8988T (cell line): ENCODE measurements at regions not wholly inside any gene's neighbourhood (a gene's known extent, or its start where the extent isn't known, plus 50 kb on each side); places are given as distances from the start of the nearest gene placed in this dataset.
"Not testable (repeated sequence)": the region's sequence is repeated elsewhere in the genome, so short reads cannot be mapped to it uniquely, and the experiment has no call there.

Source experiments
- DNase-seq: peaks from one replicate; pipeline ENCODE4 v3.0.0; 2011

DNA sequence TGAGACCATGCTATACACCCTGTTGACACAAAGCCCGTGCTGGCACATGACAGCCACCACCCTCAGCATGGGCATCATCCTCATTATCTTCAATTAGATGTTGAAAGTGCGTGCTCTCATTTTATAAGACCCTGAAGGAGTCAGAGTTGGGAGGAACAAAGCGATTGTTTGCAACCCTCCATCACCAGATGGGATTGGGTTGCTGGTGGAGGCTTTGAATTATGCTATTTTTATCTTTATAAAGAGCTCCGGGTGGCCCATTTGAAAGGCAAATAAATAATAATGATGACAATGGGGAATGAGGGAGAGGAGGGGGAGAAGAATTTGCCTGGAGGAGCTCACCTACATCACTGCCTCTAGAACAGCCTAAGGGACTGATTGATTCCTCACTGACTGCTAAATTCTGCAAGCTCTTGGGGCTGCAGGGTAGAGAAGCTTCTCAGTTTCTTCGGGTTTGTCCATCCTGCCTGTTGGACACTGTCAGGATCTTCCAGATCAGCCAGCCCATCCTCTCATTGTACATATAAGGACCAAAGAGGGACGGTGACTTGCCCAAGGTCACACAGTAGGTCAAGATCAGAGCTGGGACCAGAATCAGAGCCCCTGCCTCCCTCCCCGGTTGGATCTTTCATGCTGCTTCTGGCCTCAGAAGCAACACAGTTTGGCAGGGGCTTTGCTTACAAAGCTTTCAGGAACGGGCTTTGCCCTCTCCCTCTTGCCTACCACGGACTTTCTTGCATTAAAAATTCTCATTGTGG lies 130.9 kb upstream of the ZBTB40 start:
- no peak for DNase-seq

DNA sequence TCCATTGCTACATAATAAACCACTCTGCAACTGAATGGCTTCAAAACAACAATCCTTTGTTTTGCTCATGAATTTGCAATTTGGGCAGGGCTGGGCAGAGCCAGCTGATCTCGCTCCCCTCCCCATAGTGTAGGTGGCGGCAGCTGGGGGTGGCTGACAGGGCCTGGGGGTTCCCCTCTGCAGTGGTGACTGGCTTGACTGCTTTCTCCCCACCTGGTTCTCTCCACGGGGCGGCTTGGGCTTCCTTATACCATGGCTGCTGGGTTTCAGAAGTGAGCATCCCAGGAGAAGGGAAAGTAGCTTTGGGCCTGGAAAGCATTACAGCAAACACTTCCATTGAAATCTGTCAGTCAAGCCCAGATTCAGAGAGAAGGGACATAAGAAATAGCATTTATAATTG lies 129.7 kb upstream of the ZBTB40 start:
- no peak for DNase-seq

DNA sequence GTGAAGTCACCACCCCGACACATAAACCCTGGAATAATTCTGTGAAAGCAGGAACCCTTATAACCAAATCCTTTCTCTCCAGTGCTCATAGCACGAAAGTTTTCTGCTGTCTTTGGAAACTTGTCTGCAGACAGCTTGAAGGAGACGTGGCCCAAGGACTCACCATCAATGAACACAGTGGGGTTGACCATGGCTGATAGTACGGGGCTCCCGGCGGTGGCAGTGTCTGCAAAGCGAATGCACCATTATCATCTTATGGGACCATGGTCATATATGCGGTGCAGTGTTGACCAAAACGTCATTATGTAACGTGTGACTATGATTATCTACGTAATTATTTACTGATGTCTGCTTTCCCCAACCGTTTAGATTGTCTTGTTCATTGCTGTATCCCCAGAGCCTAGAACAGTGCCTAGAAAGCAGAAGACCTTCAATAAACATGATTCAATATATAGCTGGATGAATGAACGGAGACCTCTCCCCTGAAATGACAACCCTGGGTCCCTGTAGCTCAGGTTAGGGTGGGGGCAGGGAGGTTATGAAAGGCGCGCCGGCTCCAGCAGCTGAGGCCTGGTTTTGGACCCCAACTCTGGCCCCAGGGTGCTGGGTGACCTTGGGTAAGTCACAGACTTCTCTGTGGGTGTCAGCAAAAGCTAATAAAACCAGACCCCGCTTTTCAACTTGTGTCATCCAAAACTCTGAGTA lies 128.4 kb upstream of the ZBTB40 start:
- DNase-seq = no peak

DNA sequence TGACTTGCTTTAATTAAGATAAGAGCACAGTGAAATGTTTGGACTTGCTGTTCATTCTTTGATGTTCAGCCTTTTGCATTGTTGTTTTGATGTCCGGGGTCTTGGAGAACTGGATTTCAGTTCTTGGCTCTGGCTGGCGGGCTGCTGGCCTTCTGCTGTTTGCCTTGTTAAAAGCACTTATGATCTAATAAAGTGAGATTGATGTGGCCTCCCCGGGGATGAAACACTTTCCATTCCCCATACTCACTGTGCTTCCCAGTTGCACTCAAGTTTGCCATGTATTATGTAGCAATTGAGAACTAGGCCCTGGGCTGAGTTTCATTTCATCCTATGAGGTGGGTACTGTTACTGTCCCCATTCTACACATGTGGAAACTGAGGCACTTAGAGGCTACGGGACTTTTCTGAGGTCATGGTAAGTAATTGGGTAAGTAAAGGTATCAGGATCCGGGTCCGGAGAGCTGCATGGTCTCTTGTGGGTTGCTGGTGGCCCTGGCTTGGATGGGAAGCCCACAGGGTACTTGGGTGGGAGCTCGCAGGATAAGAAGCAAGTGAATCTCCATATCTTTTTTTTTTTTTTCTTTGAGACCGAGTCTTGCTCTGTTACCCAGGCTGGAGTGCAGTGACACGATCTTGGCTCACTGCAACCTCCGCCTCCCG lies 127.7 kb upstream of the ZBTB40 start:
- DNase-seq = no peak

DNA sequence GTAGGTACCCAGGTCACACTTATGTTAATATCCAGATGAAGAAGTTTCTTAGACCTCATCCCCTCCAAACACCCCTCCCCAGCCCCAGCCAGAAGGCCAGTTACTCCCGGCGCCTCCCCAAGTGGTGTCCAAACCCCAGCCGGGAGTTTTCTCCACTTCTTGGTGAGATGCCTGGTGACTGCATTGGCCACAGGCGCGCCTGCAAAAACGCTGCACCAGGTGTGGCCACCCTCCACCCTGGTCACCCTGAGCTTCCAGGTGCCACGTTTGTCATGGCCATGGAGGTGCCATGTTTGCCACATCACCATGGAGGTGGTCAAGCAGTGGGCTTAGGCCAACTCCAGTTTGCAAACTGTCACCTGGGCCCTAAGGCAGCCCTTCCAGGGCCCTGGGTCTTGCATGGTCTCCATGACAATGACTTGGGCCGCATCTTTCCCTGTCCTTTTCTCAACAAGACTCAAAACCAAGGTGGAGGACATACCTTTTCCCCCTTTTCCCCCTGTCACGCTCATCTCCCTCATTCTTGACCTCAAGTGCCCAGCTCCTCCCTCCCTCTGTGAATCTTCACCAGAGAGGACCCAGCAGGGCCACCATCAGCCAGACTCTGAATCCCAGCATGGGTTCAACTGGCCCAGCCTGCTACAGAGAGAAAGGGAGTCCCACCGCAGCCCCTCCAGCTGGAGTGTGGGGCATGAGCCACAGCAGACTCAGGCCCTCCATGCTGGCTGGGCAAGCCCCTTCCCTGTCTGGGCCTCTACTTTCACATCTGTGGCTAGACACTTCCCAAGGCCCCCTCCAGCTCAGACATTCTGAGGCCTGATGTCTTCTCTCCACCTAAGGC lies 125.9 kb upstream of the ZBTB40 start:
- DNase-seq = no peak

DNA sequence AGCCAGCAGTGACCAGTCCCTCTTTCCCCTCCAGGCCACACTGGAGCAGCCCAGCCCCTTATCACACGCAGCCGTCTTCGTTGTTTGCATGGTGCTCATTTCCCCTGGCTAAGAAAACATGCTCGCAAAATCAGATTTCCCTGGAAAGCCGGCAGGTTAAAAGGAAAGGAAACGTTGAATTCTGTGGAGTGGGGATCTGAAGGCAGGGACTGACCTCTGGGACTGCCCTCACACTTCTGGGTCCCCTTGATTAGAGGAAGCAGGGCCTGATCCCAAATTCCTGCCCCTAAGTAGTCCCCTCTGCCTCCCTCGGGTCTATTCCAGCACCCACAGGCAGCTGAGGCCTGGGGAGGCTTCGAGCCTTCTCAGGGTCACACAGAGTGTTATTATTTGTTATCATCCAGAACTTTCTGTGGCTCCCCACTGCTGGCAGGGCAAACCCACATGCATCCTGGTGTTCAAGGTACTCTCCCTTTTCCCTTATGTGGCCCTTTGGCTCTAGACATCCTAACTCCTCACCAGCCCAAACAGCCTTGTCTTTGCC lies 125.2 kb upstream of the ZBTB40 start:
- no peak for DNase-seq

DNA sequence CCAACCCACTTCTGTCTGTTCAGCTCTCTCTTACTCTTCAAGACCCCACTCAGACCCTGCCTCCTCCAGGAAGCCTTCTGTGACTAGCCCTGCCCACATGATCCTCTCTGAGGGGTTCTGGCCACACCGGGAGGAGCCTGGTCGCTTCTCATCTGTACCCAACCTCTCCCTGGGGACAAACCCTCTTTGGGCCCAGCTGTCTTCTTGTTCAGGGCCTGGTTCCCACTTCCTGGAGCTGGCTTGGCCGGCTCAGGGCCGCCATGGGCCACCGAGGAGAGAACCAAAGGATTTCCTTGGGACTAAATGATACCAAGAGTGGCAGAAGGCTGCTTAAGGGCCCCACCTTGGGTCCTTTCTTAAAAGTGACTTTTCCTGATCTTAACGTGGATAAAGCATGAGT lies 124.7 kb upstream of the ZBTB40 start:
- DNase-seq = no peak

DNA sequence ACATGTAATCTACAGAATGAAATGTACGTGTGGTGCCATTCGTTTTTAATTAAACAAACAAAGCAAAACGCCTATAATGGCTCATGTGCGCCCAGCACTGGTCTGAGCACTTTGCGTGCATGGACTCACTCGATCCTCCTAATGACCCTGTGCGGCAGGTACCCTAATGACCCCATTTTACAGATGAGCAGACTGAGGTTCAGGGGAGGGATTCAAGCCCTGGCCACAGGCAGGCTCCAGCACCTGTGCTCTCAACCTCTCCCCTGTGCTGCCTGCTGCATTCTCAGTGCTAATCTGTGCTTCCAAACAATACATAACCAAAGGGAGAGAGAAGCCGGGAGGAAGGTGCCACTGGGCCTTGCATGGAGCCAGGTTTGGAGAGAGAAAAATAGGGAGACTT lies 124.2 kb upstream of the ZBTB40 start:
- no peak for DNase-seq

DNA sequence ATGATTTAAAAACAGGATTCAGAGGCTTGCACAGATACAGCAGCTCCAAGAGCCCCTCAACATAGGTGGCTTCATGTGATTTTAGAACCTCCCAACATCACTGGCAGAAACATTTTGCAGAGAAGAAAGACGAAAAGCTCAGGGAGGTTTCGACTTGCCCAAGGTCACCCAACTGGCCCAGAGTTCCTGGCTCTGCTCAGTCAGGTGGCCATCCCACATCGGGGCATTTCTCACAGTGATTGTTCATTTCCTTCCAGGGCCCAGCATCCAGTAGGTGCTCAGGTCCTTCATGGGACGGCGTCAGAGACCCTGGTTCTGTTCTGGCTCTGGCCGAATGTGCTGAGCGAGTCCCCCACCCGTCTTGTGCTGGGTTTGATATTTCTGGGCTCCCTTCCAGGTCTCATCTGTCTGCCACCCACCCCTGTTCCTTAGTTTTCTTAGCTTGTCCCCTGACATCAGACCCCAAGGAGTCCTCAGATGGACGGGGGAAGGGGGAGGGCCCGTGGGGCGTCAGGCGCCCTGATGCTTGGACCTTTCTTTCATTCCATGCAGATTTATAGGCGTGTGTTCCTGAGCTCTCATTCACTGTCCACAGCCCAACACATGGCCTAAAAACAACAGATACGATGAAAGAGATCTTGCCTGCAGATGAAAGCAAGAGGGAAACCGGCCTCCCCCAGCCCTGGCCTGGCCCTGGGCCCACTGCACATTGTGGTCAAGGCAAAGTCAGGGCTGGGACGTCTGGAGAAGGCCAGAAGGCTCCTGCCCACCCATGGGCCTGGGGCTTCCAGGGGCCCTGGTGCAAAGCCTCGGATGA lies 123.1 kb upstream of the ZBTB40 start:
- DNase-seq = no peak

DNA sequence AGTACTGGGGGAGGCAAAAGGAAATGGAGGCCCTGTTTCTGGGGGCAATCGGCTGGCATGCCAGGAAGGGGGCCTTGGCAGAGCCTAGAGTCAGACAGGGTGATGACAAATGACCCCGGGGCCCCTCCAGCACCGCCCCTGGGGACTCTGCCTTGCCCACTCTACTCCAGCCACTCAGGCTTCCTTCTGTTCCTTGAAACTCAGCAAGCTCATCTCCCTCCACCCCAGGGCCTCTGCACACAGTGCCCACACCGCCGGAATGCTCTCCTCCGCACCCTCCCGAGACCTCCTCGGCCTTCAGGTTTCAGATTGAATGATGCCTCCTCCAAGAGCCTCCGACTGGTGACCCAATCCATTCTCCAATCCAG lies 122.5 kb upstream of the ZBTB40 start:
- no peak for DNase-seq

DNA sequence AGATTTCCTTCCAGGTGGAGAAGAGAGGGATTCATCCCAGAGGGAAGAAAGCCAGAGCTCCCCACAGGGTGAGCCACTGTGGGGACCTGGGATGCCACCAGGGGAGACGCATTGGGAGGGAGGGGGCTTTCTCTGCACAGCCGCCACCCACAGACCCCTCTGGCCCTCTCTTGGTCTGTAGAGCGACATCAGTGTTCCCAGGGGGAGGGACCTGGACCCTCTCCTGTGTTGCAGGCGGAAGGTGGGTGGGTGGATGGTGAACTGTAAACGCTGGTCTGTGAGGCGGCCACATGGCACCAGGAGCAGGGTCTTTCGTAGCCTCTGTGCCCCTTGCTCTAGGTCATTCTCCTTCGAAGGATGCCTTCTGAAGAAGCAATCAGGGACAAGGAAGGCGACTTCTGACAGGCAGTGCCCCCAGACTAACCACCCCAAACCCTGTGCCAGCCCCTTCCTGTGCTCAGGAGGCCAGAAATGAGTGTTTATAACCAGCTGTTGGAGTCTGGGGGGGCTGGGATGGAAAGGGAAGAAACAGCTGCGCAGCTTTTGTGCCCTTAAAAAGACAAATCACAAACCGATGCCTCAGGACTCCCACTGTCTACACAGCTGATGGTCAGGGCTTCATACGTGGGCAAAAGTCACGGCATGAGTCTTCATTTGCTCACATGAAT lies 121.4 kb upstream of the ZBTB40 start:
- no peak for DNase-seq

DNA sequence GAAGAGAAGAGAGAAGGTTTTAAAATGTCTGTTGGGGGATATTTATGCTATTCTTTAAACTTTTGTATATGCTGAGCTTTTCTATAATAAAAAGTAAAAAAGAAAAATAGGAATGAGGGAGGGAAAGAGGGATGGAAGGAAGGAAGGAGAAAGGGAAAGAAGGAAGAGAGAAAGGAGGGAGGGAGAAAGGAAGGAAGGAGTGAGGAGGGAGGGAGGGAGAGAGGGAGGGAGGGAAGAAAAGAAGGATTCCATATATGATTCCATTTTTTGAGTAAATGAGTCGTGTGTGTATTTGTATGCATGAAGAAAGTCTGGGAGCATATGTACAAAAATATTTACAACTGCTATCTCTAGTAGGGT lies 120.9 kb upstream of the ZBTB40 start:
- DNase-seq = no peak

DNA sequence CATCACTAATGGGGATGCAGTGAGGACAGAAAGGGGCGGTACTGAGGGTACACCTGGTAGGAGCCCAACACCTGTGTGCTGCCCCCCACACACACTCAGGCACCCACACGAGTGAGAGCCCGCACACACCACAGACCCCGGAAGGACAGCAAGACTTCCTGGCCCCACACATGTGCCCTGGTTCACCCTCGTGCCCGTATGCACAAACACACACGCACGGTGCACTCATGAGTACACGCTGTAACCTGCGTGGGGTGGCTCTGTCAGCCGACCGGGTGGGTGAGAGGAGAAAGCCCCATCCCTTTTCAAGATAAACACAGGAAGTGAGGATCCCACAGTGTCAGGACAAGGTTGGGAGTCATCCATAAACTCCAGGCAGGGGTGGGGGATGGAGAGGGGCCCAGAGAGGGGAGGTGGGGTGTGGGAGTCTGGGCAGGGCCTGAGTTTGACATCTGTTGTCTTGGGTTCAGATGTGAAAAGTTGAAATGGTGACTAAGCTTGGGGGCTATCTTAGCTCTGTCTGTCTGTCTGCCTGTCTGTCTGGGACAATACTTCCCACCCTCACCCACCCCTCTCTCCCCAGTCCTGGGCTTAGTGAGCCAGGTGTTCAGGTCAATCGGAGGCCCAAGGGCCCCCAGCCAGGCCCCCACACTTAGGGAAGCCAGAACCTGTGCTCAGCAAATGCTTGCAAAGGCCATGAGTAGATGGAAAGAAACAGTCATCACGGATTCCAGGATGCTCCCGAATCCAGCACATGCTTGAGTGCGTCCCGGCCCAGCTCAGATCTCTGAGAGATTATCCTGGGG lies 119.8 kb upstream of the ZBTB40 start:
- no peak for DNase-seq

DNA sequence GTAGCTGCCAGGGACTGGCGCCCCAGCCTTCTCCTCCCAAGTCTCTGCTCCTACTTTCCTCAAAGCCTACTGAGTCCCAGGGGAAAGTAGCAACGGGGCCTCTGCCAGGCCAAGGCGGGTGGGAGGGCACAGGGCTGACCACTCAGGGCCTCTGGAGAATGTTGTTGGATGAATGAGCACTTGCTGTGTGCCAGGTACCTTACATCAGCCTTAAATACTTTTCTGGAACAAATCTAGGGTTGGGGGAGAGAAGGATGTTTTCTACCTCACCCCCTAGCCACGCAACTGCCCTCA lies 119.3 kb upstream of the ZBTB40 start:
- no peak for DNase-seq

DNA sequence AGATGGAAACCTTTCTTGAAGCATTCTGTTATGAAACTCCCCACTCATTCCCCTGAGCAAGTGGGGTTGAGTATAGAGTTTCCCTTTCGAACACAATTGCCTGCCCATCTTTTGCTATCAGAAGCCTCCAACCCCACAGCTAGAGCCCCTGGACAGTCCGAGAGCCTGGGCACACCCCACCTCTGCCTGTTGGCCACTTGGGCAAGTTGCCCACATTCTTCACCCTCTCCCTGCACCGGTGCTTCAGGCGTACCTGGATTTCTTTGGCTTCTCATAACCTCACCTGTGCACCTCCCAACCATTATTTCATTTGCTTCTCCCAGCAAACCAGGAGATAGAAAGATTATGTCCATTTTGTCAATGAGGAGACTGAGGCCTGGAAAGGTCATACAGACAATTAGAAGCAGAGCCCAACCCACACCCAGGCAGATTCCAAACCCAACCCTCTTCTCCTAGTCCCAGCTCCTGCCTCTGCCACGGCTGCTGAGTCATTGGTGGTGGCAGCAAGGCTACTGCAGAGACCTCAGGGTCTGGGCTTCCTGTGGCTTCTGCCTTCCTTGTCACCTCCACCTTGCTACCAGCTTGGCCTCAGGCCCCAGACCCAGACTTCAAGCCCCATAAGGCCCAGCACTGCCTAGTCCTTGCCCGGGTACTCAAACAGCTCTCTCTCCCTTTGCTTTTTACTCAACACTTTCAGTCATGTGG lies 118.7 kb upstream of the ZBTB40 start:
- no peak for DNase-seq

DNA sequence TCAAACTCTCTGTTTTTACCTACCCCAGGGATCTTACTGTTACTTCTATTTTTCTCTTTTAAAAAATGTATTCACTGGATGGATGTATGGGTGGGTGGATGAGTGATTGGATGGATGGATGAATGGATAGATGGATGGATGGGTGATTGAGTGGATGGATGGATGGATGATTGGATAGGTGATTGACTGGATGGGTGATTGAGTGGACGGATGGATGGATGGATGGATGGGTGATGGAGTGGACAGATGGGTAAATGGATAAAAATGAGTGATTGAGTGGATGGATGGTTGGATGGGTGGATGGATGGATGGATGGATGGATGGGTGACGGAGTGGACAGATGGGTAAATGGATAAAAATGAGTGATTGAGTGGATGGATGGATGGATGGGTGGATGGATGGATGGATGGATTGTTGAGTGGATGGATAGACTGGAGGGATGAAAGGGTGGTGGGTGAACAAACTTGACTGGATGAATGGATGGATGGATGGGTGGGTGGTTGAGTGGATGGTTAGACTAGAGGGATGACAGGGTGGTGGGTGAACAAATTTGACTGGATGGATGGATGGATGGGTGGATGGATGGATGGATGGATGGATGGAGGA lies 118.0 kb upstream of the ZBTB40 start:
- DNase-seq = no peak

DNA sequence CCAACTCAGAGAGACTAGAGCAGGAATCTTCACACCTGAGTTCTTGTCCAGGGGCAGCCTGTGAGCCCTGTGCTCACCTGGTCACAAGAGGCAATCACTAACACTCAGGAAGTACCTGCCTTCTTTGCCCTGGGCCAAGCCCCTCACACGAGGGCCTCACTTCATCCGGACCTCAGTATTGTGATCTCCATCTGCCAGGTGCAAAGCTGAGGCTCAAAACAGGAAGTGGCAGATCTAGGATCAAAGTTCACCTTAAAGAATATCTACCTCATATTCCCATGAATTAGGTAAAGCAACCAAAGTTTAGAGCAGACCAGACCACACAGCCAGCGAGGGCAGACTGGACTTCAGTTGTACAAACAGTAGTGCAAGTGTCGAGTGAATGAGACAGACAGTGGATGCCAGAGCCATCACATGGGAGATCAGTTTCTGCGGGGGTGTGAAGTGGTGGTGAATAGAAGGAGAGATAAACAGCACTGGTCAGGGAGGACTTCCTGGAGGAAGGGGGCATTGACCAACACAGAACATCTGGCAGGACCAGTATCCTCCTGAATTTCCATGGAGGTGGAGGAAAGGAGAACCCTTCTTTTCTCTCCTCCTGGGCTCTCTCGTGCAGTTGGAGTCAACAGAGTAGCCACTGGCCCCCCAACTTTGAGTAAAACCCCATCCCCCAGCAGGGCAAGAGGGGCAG lies 116.6 kb upstream of the ZBTB40 start:
- no peak for DNase-seq

DNA sequence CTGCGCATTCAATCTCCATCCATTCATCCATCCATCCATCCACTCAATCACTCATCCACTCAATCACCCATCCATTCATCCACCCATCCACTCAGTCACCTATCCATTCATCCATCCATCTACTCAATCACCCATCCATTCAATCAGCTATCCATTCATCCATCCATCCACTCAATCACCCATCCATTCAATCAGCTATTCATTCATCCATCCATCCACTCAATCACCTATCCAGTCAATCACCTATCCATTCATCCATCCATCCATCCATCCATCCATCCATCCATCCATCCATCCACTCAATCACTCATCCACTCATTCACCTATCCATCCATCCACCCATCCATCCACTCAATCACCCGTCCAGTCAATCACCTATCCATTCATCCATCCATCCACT lies 115.4 kb upstream of the ZBTB40 start:
- DNase-seq = not testable (repeated sequence)
